IMR-90 (cell line): ENCODE measurements at regions not wholly inside any gene's neighbourhood (a gene's known extent, or its start where the extent isn't known, plus 50 kb on each side); places are given as distances from the start of the nearest gene placed in this dataset.

Source experiments
- ATAC-seq: fragments of 200-7000 bp; cut with Tn5 transposase; 2 replicates; pipeline ENCODE4 v1.9.1; 2020; ENCODE audit warnings: low read depth, mild to moderate bottlenecking, moderate library complexity
- BruUV-seq: library from RNA; stranded (reverse); fragments of 400-500 nt; replicated peaks from 2 replicates; lab custom pipeline; 2021; lab: Mats Ljungman, UMichigan
- CTCF ChIA-PET: fragments of 300-600 bp; formaldehyde crosslinking; extraction: SDS; loops from one replicate; lab custom pipeline; 2021; ENCODE audit warnings: antibody characterized with exemption; lab: Yijun Ruan, JAX
- POLR2A ChIA-PET: fragments of 300-600 bp; sonication (Branson Sonifier 250); formaldehyde crosslinking; loops from one replicate; lab custom pipeline; 2022; ENCODE audit warnings: antibody characterized with exemption; ENCODE audit not compliant: unreplicated experiment; lab: Charles Lee
- DNase-seq: peaks from one replicate; pipeline ENCODE4 v3.0.0; 2013
- H2AFZ ChIP-seq: replicated peaks from 2 replicates; pipeline ENCODE3; 2013; ENCODE audit warnings: low read length, mild to moderate bottlenecking; ENCODE audit not compliant: poor library complexity
- H2AK5ac ChIP-seq: 2 replicates; pipeline ENCODE4 v1.6.1; 2013; ENCODE audit warnings: low read depth, low read length, inconsistent platforms
- H2AK9ac ChIP-seq: replicated peaks from 2 replicates; pipeline ENCODE3; 2013; ENCODE audit warnings: mild to moderate bottlenecking, low read depth, low read length, moderate library complexity; ENCODE audit not compliant: poor library complexity
- H2BK120ac ChIP-seq: 2 replicates; pipeline ENCODE4 v1.6.1; 2013; ENCODE audit warnings: low read depth, low read length, inconsistent platforms
- H2BK15ac ChIP-seq: 3 replicates; pipeline ENCODE4 v1.6.1; 2013; ENCODE audit warnings: low read depth, low read length, inconsistent platforms
- H2BK20ac ChIP-seq: 2 replicates; pipeline ENCODE4 v1.6.1; 2013; ENCODE audit warnings: low read depth, mild to moderate bottlenecking, inconsistent platforms, low read length, moderate library complexity
- H2BK5ac ChIP-seq: 2 replicates; pipeline ENCODE4 v1.6.1; 2013; ENCODE audit warnings: mild to moderate bottlenecking, low read depth, low read length, inconsistent platforms; ENCODE audit not compliant: poor library complexity, severe bottlenecking
- H3K14ac ChIP-seq: replicated peaks from 2 replicates; pipeline ENCODE4 v1.6.1; 2013; ENCODE audit warnings: low read depth, low read length, inconsistent platforms
- H3K18ac ChIP-seq: 2 replicates; pipeline ENCODE4 v1.6.1; 2013; ENCODE audit warnings: low read depth, low read length, control low read depth
- H3K23ac ChIP-seq: 2 replicates; pipeline ENCODE4 v1.6.1; 2013; ENCODE audit warnings: low read depth, low read length, inconsistent platforms
- H3K27ac ChIP-seq: 2 replicates; pipeline ENCODE4 v1.5.1; 2013; ENCODE audit warnings: mild to moderate bottlenecking, control low read depth, low read length; ENCODE audit not compliant: insufficient read depth
- H3K27me3 ChIP-seq: 2 replicates; pipeline ENCODE4 v1.6.1; 2013; ENCODE audit warnings: low read length; ENCODE audit not compliant: control insufficient read depth, insufficient read depth
- H3K36me3 ChIP-seq: 2 replicates; pipeline ENCODE4 v1.6.1; 2013; ENCODE audit warnings: low read length, mixed read lengths; ENCODE audit not compliant: control insufficient read depth, insufficient read depth
- H3K4ac ChIP-seq: 2 replicates; pipeline ENCODE4 v1.6.1; 2013; ENCODE audit warnings: low read depth, low read length, inconsistent platforms
- H3K4me1 ChIP-seq: 2 replicates; pipeline ENCODE4 v1.6.1; 2013; ENCODE audit warnings: low read length, mixed read lengths; ENCODE audit not compliant: control insufficient read depth, insufficient read depth
- H3K4me2 ChIP-seq: 2 replicates; pipeline ENCODE4 v1.6.1; 2013; ENCODE audit warnings: low read depth, mild to moderate bottlenecking, control low read depth, low read length, moderate library complexity
- H3K4me3 ChIP-seq: 2 replicates; pipeline ENCODE4 v1.5.1; 2013; ENCODE audit warnings: low read depth, mild to moderate bottlenecking, control low read depth, low read length, moderate library complexity; ENCODE audit not compliant: insufficient read depth
- H3K56ac ChIP-seq: 2 replicates; pipeline ENCODE4 v1.6.1; 2013; ENCODE audit warnings: low read length, inconsistent platforms; ENCODE audit not compliant: insufficient read depth; ENCODE audit errors: extremely low read depth
- H3K79me1 ChIP-seq, 2 experiments: 2 replicates each; pipeline ENCODE4 v1.6.1; 2013; ENCODE audit warnings: low read length in 2 of 2, inconsistent platforms in 1 of 2, low read depth in 1 of 2
- H3K9ac ChIP-seq: 2 replicates; pipeline ENCODE4 v1.6.1; 2013; ENCODE audit warnings: low read depth, low read length, control low read depth
- H3K9me1 ChIP-seq: 2 replicates; pipeline ENCODE4 v1.6.1; 2013; ENCODE audit warnings: low read length, inconsistent platforms; ENCODE audit not compliant: insufficient read depth
- H3K9me3 ChIP-seq: 2 replicates; pipeline ENCODE4 v1.6.1; 2013; ENCODE audit warnings: low read length; ENCODE audit not compliant: control insufficient read depth, insufficient read depth
- H4K20me1 ChIP-seq: 2 replicates; pipeline ENCODE4 v1.6.1; 2013; ENCODE audit warnings: low read length, inconsistent platforms; ENCODE audit not compliant: insufficient read depth
- H4K5ac ChIP-seq: 2 replicates; pipeline ENCODE4 v1.6.1; 2013; ENCODE audit warnings: mild to moderate bottlenecking, low read depth, low read length, control low read depth
- H4K8ac ChIP-seq, 2 experiments: 2 replicates each; pipeline ENCODE4 v1.6.1; 2013; ENCODE audit warnings: low read depth in 2 of 2, low read length in 2 of 2, control low read depth in 1 of 2, inconsistent platforms in 1 of 2
- H4K91ac ChIP-seq: 2 replicates; pipeline ENCODE4 v1.6.1; 2013; ENCODE audit warnings: low read depth, low read length, inconsistent platforms; ENCODE audit not compliant: insufficient read depth
- MXI1 ChIP-seq: IDR thresholded peaks from 2 replicates; pipeline ENCODE4 v1.6.1; 2012; ENCODE audit warnings: low read depth, mild to moderate bottlenecking, low read length, moderate library complexity, borderline replicate concordance
- RFX5 ChIP-seq: IDR thresholded peaks from 2 replicates; pipeline ENCODE4 v1.8.0; 2012; ENCODE audit warnings: low read depth, mild to moderate bottlenecking, low read length, moderate library complexity
- dilution Hi-C: fragments of 300-500 bp; cut with HindIII; formaldehyde crosslinking; loops from one replicate; pipeline ENCODE4 v1.14.3; 2018; ENCODE audit warnings: low sequenced_read_pairs; ENCODE audit not compliant: unreplicated experiment
- in situ Hi-C: fragments of 300-500 bp; cut with MboI; formaldehyde crosslinking; loops from 3 replicates; pipeline ENCODE4 v1.14.3; 2019; ENCODE audit warnings: low sequenced_read_pairs, inconsistent platforms, mixed read lengths
- intact Hi-C: fragments of 100-400 bp; cut with micrococcal nuclease; formaldehyde crosslinking; loops from 2 replicates; pipeline ENCODE4 v1.10.0; 2022

GRCh38 chrX:44435047-44435446 lies 91.6 kb upstream of the EFHC2 start:
- no peak for TF ChIP-seq RFX5
- no peak for TF ChIP-seq MXI1
- CTCF ChIA-PET = no interaction called here
- H3K9ac ChIP-seq = no peak overlapping the region
- DNase-seq (no peak), ATAC-seq (no peak)
- BruUV-seq = no TSS peak
- no peak overlapping the region for H3K23ac ChIP-seq
- H3K4me2 ChIP-seq = no peak overlapping the region
- H4K8ac ChIP-seq = no peak overlapping the region
- no peak overlapping the region for H2BK15ac ChIP-seq
- H3K4ac ChIP-seq = no peak overlapping the region
- intact Hi-C loops = no loop called here
- no peaks in the 10 kb centered on the region for H4K20me1 ChIP-seq
- no peak overlapping the region for H3K14ac ChIP-seq
- H3K4me3 ChIP-seq = no peak overlapping the region
- H3K27ac ChIP-seq = no peak overlapping the region
- dilution Hi-C loops = no loop called here
- peaks cover 2% of the 10 kb centered on the region; the same call in 1 of the 2 replicates for H3K9me3 ChIP-seq
- no peak overlapping the region for H2BK5ac ChIP-seq
- in situ Hi-C loops = no loop called here
- H3K4me1 ChIP-seq = no peaks in the 10 kb centered on the region
- H4K91ac ChIP-seq = no peak overlapping the region
- H4K5ac ChIP-seq = no peak overlapping the region
- H2BK20ac ChIP-seq = no peak overlapping the region
- no peak overlapping the region for H2AK9ac ChIP-seq
- H3K18ac ChIP-seq = no peak overlapping the region
- POLR2A ChIA-PET = no interaction called here
- no peak overlapping the region for H2AK5ac ChIP-seq
- H2BK120ac ChIP-seq = no peak overlapping the region
- no peaks in the 10 kb centered on the region for H3K36me3 ChIP-seq
- H3K27me3 ChIP-seq = peaks cover 4% of the 10 kb centered on the region
- no peak overlapping the region for H2AFZ ChIP-seq
- no peaks in the 10 kb centered on the region for H3K9me1 ChIP-seq
- no peaks in the 10 kb centered on the region for H3K79me1 ChIP-seq
- H3K56ac ChIP-seq = no peak overlapping the region
